GM19099 (cell line): ENCODE measurements at regions not wholly inside any gene's neighbourhood (a gene's known extent, or its start where the extent isn't known, plus 50 kb on each side); places are given as distances from the start of the nearest gene placed in this dataset.

Experiments used
- POLR2A ChIP-seq: IDR thresholded peaks from 3 replicates; pipeline ENCODE4 v1.6.1; 2011; ENCODE audit warnings: low read depth; ENCODE audit not compliant: insufficient read length; ENCODE audit errors: extremely low read depth

DNA sequence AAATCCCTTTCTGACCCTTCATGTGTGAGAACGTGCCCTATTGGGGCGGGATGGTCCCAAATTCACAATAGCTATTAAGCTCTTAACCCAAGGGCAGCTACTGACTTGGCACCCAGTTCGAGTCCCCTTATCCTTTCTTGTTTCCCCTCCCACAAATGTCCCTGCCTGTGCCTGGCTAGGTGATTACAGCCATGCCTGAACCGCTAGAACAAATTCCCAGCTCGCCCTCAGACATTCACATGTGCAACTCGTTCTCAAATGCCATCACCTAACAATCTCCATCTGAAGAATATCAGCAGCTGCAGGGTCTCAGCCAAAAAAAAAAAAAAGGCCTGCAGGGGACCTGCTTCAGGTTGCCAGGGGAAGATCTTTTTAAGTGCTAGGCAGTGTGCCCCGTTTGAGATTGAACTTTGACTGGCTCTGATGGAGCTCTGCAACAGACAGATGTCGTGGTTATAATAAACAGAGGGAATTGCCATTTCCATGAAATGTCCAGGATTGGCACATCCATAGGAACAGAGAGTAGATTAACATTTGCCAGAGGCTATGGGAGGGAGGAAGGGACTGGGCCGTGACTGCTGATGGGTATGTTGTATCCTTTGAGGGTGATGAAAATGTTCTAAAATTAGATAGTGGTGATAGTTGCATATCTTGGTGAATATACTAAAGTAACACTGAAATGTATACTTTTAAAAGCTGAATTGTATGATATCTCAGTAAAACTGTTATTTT lies 347.2 kb upstream of the WWC1 start:
- TF ChIP-seq POLR2A: no peak

DNA sequence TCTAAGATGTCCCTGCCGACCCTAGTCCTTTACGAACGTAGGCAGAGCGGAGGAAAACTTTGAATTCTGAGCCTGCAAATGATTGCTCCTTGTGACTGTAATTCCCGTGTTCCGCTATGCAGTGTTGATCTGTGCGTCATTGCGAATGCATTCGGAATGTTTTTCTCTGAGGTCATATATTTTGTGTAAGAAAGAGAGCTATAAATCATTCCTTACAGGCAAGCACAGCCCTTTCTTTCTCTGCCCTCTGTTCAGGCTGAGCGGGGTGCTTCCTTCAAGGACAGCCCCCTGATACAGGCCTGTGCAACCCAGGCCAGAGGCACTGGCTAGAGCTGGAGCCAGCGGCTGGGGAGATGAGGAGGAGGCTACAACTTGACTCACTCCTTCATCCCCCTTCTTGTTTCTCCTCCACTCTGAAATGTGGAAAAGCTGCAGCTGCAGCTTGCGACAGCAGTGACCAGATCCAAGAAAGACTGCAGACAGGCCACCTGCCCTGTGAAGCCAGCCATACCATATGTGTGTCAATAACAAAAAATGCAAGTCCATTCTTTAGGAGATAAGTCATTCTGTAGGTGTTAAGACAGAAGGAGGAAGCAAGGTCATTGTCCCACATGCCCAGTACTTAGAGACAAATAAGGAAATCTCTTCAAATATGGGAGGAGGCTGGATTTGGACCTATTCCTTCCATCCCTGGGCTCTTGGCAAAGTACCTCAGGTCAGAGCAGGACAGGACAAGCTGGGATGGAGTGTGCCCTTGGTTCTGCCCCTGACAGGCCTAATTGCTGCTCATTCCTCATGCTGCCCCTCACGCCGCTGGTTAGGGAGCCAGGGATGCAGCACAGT lies 345.7 kb upstream of the WWC1 start:
- TF ChIP-seq POLR2A: no peak

DNA sequence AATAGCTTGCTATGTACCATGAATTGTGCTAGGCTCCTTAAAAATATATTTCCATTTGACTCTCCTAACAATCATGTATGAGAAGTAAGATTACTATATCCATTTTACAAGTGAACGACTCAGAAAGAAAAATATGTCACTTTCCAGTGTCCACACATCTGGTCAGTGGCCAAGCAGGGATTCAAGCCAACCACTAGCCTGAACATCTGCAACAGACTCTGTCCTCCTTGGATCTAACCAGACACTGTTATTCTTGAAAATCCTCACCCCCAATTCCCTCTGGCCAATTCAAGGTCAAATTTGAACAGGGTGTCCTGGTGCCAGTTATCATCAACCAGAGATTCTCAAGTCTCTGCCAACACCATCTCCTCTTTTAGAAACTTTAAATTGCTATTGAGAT lies 344.1 kb upstream of the WWC1 start:
- no peak for TF ChIP-seq POLR2A

DNA sequence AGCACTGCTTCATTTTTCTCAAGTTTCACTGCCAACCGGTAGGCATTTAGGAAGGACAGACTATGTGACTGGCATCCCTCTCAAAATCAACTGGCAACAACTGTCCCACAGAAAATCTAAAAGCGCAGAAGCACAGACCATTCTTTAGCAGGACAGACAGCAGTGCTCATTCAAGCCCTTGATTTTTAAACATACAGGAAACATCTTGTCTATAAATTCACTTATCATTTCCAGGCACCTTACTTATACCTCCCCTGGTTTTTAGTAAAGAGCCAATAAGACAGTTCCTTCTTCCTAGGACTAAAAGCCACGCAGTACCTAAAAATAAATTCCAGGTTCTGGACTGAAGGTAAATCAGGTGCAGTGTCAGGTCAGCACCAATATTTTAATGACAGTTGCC lies 343.2 kb upstream of the WWC1 start:
- no peak for TF ChIP-seq POLR2A

DNA sequence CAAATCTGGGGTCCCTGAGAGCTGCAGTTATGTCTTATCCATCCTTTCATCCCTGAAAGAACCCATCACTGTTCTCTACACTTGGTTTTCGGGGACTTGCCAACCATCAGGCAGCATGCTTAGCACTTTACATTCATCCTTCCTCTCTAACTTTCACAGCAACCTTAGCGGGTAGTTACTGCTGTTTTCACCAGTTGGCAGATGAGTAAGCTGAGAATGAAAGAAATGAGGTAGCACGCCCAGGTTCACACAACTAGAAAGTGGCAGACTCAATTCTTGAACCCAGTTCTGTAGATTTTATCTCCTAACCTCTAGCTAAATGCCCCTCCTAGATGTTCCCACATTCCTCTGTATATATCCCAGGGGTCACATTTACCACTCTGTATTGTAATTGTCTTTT lies 342.0 kb upstream of the WWC1 start:
- no peak for TF ChIP-seq POLR2A

DNA sequence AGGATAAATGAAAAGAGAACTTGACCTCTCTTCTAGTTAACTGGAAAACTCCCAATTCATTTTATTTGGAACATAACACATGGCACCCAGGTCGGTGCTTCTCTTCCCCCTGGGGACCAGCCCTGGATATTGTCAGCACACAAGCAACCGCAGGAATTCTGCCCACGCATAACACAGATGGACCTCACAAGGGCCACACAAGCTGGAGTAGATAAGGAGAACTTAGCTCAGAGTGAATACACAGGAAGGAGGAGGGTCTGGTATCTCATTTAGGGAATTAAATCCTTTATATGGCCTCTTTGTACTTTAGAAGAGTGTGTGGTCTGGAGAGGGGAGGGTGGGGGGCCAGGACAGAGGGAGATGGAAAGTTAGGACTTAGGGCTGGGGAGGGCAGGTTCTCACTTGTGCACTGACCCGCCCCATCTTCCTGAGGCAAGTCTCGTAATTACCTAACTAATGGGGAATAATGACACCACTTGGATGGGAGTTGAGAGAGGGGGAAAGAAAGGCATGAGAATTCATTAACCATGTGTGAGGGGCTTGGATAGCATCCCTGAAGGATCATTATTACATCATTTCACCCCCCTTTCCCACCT lies 341.2 kb upstream of the WWC1 start:
- no peak for TF ChIP-seq POLR2A

DNA sequence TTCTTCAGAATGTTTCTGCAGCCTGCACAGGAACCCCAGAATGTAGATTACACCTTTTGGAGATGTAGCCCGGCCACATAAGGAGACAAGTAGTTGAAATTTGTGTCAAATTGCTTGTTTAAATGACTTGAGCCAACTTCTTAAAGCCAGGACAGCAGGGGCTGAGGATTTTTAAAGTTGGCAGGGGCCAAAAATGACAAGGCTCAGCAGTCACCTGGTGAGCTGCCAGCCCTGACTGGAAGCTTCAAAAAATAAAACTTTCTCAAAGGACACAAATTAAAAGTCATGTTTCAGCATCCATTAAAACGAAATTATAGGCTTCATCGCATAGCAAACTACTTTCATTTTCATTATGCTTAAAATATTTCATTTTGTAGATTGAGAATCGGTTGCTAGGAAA lies 340.3 kb upstream of the WWC1 start:
- no peak for TF ChIP-seq POLR2A

DNA sequence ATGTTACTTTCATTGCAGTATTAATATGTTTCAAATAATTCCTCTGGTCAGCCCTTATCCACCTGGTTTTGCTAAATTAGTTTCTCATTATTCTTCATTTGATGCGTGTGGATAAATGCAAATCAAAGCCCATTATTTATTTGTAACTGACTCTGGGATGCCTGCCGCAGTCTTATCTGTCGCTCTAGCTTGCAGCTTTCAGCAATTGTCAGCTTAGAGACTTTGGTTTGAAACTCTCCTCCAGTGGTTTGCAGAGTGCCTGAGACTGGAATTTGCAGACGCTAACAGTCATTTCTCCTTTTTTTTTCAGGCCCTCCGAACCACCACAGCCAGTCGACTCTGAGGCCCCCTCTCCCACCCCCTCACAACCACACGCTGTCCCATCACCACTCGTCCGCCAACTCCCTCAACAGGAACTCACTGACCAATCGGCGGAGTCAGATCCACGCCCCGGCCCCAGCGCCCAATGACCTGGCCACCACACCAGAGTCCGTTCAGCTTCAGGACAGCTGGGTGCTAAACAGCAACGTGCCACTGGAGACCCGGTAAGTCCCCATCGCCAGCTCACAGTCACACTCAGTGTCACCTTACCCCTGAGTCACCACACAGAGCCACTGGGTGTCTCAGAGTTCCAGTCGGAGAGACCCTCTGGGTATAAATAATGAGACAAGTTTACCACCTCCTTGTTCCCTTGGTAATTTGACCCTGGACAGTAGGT lies 339.0 kb upstream of the WWC1 start:
- TF ChIP-seq POLR2A: no peak

DNA sequence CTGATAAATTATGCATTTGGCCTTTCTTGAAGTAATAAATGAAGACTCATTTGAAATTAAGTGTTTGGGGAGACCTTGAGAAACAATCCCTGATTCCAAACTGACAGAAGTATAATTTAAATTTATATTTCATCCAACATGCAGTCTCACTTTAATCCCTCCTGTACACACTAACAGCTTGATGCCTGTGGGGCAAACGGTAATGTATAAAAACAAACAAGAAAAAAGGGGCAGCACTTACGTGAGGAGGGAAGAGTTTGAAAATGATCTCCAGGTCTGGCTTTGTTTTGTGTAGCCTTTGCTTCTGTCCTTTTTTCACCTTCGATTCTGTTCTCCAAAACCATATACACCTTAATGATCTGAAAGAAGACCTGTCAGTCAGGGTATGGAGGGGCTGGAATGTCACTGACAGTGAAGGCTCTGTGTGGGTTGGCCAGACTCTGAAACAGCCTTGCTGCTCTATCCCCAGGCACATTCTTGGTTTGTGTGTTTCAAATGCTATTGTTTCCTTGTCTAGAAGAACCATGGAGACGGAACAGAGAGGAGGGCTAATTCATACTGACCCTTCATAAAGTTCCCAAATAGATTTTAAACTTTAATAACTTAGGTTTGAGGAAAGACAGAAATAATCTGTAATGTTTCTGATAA lies 338.2 kb upstream of the WWC1 start:
- no peak for TF ChIP-seq POLR2A

DNA sequence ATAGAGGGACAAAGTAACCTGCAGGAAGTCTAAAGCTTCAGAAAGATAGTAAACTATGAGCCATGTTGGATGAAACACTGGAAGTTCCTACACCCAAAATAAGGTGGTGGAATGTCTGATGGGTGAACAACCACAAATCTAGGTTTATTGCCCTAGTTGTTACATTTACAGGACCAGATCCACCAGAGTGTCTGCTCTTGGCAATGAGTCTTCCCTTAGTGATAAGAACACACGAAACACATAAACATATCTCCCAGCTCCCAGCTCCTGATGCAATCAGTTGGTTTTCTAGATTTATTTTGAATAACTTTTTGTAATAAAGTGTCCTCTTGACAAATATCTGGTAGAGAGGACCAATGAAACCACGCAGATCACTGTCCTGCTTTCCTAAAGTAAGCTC lies 329.7 kb upstream of the WWC1 start:
- TF ChIP-seq POLR2A: no peak

DNA sequence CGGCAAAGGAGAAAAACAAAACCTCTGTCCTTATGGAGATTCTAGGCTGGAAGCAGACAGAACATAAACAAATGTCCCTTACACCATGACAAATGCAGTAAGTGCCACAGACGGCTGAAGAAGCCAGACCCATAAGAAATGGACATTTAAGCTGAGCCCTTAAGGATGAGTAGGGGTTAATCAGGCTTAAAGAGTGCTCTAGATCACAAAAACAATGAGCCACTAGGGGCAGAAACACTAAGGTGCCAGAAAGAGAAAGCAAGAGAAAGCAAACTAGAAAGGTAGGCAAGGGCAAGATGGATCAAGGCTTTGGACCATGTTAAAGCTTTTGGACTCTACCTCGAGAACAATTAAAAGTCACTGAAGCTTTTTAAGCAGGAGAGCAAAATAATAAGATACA lies 326.9 kb upstream of the WWC1 start:
- TF ChIP-seq POLR2A: no peak

DNA sequence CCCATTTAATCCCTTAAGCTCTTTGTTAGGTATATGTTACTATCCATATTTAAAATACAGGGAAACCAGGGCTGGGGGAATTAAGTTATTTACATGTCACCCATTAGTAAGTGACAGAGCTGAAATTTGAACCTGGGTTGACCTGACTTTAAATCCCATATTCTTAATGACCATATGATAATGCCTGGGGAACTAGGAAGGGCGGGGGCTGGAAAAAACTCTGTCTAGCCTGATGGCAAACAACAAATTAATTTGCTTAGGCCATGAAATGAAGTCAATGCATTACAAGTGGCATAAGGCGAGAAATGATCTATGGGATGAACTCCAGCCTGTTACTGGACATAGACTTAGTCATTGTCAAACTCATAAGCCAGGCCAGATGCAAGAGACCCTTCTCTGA lies 325.7 kb upstream of the WWC1 start:
- TF ChIP-seq POLR2A: no peak

DNA sequence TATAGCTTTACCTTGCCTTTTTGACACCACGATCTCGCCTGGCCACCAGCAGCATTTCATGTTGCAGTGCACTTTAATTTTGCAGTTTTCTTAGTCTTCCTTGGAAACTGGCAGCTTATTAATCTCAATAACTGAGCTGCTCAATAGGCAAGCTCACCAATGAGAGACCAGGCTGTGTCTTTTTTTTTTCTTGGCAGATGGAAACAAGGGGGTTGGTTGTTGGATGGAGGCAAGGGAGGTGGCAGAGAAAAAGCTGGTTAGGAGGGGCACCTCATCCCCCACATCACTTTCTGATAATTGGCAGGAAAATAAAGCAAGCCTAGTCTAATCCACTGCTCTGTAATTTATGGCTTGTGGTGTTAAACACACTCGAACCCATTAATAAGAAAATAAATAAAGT lies 324.5 kb upstream of the WWC1 start:
- no peak for TF ChIP-seq POLR2A

DNA sequence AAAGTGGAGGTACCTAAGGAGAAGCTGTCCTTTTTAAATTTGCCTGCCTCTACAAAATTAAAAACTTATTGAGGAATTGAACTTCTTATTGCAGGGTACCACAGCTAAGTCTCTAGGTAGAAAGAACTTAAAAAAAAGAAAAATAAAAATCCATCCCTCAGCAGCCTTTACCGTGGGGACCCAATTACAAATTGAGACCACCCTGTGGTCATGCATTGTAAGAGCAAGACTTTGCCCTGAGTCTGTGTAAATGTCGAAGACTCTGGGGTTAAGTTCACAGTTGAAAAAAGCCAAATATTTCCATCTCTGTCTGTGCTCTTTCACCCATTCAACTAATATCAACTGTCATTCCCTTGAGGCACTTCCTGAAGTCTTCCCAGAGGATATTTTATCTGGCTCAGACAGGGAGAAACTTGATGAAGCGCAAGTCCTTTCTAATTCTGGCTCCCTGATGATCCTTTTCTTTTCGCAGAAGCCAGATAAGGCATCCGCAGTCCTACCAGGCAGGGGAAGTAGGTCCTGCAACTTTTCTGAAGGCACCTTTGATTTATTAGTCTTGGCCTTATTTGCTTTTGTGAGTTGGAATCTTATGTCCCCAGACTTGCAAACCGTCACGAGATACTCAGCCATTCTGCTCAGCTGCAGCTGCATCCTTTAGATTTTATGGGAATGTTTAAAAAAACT lies 323.8 kb upstream of the WWC1 start:
- no peak for TF ChIP-seq POLR2A

DNA sequence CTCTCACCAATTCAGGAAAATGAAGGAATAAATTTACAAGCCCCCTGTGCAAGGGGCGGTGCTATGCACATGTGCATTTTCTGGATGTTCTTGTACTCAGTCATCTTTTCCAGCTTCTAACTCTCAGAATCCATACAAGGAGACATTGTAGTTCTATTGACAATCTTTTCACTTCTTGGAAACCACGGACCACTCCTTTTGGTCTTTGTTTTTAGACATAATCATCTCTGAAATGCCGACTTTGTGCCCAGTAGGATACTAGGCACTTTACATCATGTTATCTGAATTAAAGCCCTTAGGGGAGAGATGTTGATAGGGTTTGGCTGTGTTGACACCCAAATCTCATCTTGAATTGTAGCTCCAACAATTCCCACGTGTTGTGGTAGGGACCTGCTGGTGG lies 322.6 kb upstream of the WWC1 start:
- TF ChIP-seq POLR2A: no peak

DNA sequence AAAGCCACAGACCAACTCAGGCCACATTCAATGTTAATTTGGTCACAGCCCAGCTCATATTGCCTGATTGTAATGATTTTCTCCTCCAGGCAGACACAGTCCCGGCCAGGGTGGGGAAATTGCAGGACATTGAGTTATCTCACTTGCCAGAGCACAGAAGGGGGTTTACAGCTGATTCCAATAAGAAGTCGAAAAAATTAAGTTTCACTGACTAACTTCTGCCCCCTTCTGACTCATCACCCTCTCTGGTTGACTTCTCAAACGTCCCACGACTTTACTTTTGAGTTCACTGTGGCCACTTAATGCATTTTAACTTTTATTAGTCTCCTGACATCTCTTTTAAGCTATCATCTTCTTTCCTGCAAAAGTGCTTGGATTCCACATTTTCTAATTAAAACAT lies 321.4 kb upstream of the WWC1 start:
- TF ChIP-seq POLR2A: no peak
